PC-3 (cell line): ENCODE measurements at regions not wholly inside any gene's neighbourhood (a gene's known extent, or its start where the extent isn't known, plus 50 kb on each side); places are given as distances from the start of the nearest gene placed in this dataset.
"Not testable (repeated sequence)": the region's sequence is repeated elsewhere in the genome, so short reads cannot be mapped to it uniquely, and the experiment has no call there.

Experiments used
- EZH2phosphoT487 ChIP-seq: fragments of 300-600 bp; sonication (generic); IDR thresholded peaks from 2 replicates; pipeline ENCODE4 v1.6.1; 2018; ENCODE audit warnings: mild to moderate bottlenecking, antibody characterized with exemption, low read length, borderline replicate concordance
- TF ChIP-seq, protein P1 (sequence below): fragments of 300-600 bp; sonication (generic); conservative IDR thresholded peaks from 2 replicates; pipeline ENCODE4 v1.5.1; 2017; ENCODE audit warnings: antibody characterized with exemption, low read depth, mild to moderate bottlenecking, low read length

DNA sequence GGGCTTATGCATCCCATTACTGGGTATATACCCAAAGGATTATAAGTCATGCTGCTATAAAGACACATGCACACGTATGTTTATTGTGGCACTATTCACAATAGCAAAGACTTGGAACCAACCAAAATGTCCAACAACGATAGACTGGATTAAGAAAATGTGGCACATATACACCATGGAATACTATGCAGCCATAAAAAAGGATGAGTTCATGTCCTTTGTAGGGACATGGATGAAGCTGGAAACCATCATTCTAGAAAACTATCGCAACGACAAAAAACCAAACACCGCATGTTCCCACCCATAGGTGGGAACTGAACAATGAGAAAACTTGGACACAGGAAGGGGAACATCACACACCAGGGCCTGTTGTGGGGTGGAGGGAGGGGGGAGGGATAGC is 323.3 kb upstream of the FGF16 start:
- TF ChIP-seq, protein P1, sequence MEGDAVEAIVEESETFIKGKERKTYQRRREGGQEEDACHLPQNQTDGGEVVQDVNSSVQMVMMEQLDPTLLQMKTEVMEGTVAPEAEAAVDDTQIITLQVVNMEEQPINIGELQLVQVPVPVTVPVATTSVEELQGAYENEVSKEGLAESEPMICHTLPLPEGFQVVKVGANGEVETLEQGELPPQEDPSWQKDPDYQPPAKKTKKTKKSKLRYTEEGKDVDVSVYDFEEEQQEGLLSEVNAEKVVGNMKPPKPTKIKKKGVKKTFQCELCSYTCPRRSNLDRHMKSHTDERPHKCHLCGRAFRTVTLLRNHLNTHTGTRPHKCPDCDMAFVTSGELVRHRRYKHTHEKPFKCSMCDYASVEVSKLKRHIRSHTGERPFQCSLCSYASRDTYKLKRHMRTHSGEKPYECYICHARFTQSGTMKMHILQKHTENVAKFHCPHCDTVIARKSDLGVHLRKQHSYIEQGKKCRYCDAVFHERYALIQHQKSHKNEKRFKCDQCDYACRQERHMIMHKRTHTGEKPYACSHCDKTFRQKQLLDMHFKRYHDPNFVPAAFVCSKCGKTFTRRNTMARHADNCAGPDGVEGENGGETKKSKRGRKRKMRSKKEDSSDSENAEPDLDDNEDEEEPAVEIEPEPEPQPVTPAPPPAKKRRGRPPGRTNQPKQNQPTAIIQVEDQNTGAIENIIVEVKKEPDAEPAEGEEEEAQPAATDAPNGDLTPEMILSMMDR, result not testable (repeated sequence)
- not testable (repeated sequence) for TF ChIP-seq EZH2phosphoT487
